Nephron (organoid): ENCODE measurements at regions not wholly inside any gene's neighbourhood (a gene's known extent, or its start where the extent isn't known, plus 50 kb on each side); places are given as distances from the start of the nearest gene placed in this dataset.

Experiments used
- H3K27ac Mint-ChIP-seq, 3 experiments: 2 replicates each; pipeline ENCODE4 v1.8.0; 2020; ENCODE audit warnings: mixed read lengths in 3 of 3, mild to moderate bottlenecking in 2 of 3, moderate library complexity in 1 of 3
- H3K27me3 Mint-ChIP-seq: 2 replicates; pipeline ENCODE4 v1.8.0; 2021; ENCODE audit warnings: low read depth, mild to moderate bottlenecking, moderate library complexity, mixed read lengths
- H3K36me3 Mint-ChIP-seq: 2 replicates; pipeline ENCODE4 v1.8.0; 2020; ENCODE audit warnings: low read depth, mixed read lengths
- H3K4me1 Mint-ChIP-seq: 2 replicates; pipeline ENCODE4 v1.8.0; 2020; ENCODE audit warnings: mixed read lengths
- H3K4me3 Mint-ChIP-seq, 3 experiments: 2 replicates each; pipeline ENCODE4 v1.8.0; 2020; ENCODE audit warnings: mild to moderate bottlenecking in 3 of 3, mixed read lengths in 3 of 3, moderate library complexity in 2 of 3
- H3K9me3 Mint-ChIP-seq: 2 replicates; pipeline ENCODE4 v1.8.0; 2020; ENCODE audit warnings: mixed read lengths
- TF ChIP-seq, protein P1 (sequence below), 3 experiments: fragments of 200-600 bp; sonication (generic); IDR thresholded peaks; one replicate each; pipeline ENCODE4 v1.5.0; 2021; ENCODE audit warnings: antibody characterized with exemption in 3 of 3; ENCODE audit not compliant: unreplicated experiment in 3 of 3

DNA sequence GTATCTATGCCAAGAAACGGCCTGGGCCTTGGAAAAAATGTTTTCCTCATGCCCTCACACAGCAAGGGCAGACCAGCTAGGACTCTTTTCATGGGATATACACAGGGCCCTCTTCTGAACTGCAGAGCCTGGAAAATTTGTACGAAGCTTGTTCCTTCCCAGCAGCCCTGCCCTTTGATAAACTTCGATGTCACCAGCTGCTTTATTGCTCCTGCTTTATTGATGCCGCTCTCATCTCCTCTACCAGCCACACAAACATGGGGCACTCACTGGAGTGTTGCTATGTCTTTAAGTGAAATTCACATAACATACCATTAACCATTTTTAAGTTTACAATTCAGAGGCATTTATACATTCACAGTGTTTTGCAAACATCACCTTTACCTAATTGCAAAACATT is 197.9 kb downstream of the KTN1 start:
- peaks cover 8% of the 10 kb centered on the region for H3K27me3 Mint-ChIP-seq
- H3K4me1 Mint-ChIP-seq: peaks cover 8% of the 10 kb centered on the region
- no peak overlapping the region for H3K4me3 Mint-ChIP-seq
- H3K27ac Mint-ChIP-seq: no peak overlapping the region
- H3K9me3 Mint-ChIP-seq: no peaks in the 10 kb centered on the region
- TF ChIP-seq, protein P1, sequence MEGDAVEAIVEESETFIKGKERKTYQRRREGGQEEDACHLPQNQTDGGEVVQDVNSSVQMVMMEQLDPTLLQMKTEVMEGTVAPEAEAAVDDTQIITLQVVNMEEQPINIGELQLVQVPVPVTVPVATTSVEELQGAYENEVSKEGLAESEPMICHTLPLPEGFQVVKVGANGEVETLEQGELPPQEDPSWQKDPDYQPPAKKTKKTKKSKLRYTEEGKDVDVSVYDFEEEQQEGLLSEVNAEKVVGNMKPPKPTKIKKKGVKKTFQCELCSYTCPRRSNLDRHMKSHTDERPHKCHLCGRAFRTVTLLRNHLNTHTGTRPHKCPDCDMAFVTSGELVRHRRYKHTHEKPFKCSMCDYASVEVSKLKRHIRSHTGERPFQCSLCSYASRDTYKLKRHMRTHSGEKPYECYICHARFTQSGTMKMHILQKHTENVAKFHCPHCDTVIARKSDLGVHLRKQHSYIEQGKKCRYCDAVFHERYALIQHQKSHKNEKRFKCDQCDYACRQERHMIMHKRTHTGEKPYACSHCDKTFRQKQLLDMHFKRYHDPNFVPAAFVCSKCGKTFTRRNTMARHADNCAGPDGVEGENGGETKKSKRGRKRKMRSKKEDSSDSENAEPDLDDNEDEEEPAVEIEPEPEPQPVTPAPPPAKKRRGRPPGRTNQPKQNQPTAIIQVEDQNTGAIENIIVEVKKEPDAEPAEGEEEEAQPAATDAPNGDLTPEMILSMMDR (IDR thresholded peaks at IDR 0.05; ENCODE audit: unreplicated experiment in 3 of 3): no peak
- no peaks in the 10 kb centered on the region for H3K36me3 Mint-ChIP-seq

DNA sequence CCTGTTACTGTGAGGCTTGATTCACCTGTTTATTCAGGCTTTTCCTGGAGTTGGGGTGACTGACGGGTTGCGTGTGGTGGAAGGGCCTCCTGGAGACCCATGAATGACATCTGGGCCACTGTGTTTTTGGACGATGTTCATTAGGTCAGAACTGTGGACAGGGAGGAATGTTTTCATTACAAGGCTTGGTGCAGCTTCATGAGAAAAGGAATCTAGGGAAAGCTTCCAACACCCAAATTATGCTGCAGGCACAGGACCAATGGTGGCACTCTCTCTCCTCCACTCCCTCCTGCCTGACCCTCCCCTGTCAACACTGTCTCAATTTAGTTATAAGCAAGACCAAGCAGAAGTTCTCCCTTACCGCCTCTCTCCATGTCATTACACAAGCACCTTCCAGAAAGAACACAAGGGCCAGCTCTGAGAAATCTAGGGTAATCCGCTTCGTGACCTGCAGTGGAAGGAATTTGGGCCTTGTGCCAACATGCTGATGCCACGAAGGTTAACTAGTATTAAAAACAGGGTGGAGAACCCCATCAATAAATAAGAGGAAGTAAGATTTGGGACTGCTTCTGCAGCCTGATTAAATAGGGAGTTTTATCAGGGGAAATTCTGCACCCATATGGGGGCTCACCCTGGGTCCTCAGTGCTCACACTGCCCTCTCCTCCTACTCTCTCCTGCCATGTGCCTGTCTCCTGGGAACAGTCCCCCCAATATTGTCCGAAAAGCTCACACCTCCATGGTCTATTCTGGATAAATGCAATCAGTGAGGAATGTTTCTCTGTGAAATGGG is 200.3 kb downstream of the KTN1 start:
- H3K27ac Mint-ChIP-seq: peak overlapping the region; percentile 66 to 86 (median 83)
- H3K4me3 Mint-ChIP-seq: no peak overlapping the region
- H3K36me3 Mint-ChIP-seq: no peaks in the 10 kb centered on the region
- peaks cover 8% of the 10 kb centered on the region for H3K27me3 Mint-ChIP-seq
- TF ChIP-seq, protein P1 (IDR thresholded peaks at IDR 0.05; ENCODE audit: unreplicated experiment in 3 of 3): no peak
- peaks cover 11% of the 10 kb centered on the region for H3K4me1 Mint-ChIP-seq
- no peaks in the 10 kb centered on the region for H3K9me3 Mint-ChIP-seq

DNA sequence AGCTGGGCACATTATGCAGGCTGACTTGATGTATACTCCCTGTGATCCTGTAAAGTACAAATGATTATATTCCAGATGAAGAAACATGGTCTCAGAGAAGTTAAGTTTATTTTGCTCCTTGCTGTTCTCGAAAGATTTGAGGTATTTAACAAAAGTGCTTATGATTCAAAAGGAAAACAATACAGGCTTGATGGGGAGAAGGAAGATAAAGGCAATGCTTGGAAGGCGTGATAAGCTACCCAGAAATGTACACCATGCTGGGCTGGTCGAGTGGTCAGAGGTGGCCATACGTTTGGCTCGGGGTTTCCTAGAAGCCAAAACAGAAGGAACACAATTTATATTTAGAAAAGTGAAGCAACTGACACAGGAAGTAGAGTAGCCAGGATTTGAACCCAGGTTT is 201.0 kb downstream of the KTN1 start:
- no peaks in the 10 kb centered on the region for H3K36me3 Mint-ChIP-seq
- no peak overlapping the region for H3K27ac Mint-ChIP-seq
- H3K9me3 Mint-ChIP-seq: no peaks in the 10 kb centered on the region
- peaks cover 5% of the 10 kb centered on the region for H3K27me3 Mint-ChIP-seq
- peaks cover 16% of the 10 kb centered on the region for H3K4me1 Mint-ChIP-seq
- TF ChIP-seq, protein P1 (IDR thresholded peaks at IDR 0.05; ENCODE audit: unreplicated experiment in 3 of 3): no peak
- H3K4me3 Mint-ChIP-seq: no peak overlapping the region

DNA sequence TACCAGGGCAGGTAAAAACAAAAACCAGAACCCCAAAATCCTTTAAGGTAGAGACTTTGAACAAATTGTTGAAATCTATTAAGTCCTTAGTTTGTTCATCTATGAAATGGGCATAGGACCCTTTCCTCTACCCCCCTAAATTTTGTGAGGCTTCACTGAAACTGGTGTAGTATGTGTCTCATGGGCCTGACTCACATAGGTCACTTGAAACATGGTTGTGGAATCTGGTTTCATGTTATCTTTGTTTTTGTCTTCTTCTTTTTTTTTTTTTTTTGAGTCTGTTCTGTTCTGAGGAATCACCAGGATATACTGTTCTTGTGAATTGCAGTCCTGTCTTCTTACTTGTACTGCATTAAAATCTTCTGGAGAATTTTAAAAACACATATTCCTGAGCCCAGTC is 202.2 kb downstream of the KTN1 start:
- H3K36me3 Mint-ChIP-seq: no peaks in the 10 kb centered on the region
- H3K4me1 Mint-ChIP-seq: peaks cover 16% of the 10 kb centered on the region

DNA sequence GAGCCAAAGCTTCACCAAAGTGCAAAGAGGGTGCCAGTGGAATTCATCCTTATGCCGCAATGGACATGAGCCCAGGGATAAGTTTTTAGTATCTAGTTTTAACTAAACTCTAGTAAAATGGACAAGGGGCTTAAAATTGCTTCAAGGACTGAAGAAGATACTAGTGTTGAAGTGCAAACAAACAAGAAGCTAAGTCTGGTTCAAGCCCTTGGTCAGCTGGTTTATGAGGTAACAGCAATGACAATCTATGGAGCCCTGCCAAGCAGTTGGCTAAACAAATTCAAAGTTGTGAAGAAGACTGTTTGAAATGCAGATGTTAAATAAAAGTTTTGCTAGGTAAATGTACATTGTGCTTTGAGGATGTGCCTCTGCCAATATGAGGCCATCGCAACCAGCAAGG is 209.4 kb downstream of the KTN1 start:
- no peak overlapping the region for H3K4me3 Mint-ChIP-seq
- H3K36me3 Mint-ChIP-seq: no peaks in the 10 kb centered on the region
- peaks cover 8% of the 10 kb centered on the region for H3K4me1 Mint-ChIP-seq
- H3K27me3 Mint-ChIP-seq: no peaks in the 10 kb centered on the region
- H3K9me3 Mint-ChIP-seq: no peaks in the 10 kb centered on the region
- TF ChIP-seq, protein P1 (IDR thresholded peaks at IDR 0.05; ENCODE audit: unreplicated experiment in 3 of 3): no peak
- H3K27ac Mint-ChIP-seq: no peak overlapping the region

More for the DNA sequence above, 202.2 kb downstream of the KTN1 start:
- TF ChIP-seq, protein P1 (IDR thresholded peaks at IDR 0.05; ENCODE audit: unreplicated experiment in 3 of 3): no peak
- H3K4me3 Mint-ChIP-seq: no peak overlapping the region
- no peak overlapping the region for H3K27ac Mint-ChIP-seq
- H3K27me3 Mint-ChIP-seq: peaks cover 5% of the 10 kb centered on the region
- no peaks in the 10 kb centered on the region for H3K9me3 Mint-ChIP-seq
